ENCODE measurements at regions not wholly inside any gene's neighbourhood (a gene's known extent, or its start where the extent isn't known, plus 50 kb on each side); places are given as distances from the start of the nearest gene placed in this dataset.

- no peak overlapping the region for H3K4me3 ChIP-seq (ENCODE audit: low read depth, low read length)
- no peak for TF ChIP-seq CTCF (IDR thresholded peaks at IDR 0.05; ENCODE audit: low read depth, low read length)
Measured at GRCh38 chr7:10798044-10798443, 175.6 kb upstream of the PHF14 start.

- H3K4me3 ChIP-seq (ENCODE audit: low read depth, low read length), result no peak overlapping the region
- TF ChIP-seq CTCF (IDR thresholded peaks at IDR 0.05; ENCODE audit: low read depth, low read length), result no peak
Measured at GRCh38 chr7:10799475-10799874, 174.2 kb upstream of the PHF14 start.

GRCh38 chr7:10802011-10802410 is 171.7 kb upstream of the PHF14 start:
- TF ChIP-seq CTCF (IDR thresholded peaks at IDR 0.05; ENCODE audit: low read depth, low read length), result no peak
- no peak overlapping the region for H3K4me3 ChIP-seq (ENCODE audit: low read depth, low read length)

- H3K4me3 ChIP-seq (ENCODE audit: low read depth, low read length), result no peak overlapping the region
- no peak for TF ChIP-seq CTCF (IDR thresholded peaks at IDR 0.05; ENCODE audit: low read depth, low read length)
Measured at GRCh38 chr7:10802526-10802925, 171.1 kb upstream of the PHF14 start.

GRCh38 chr7:10803720-10804119 is 170.0 kb upstream of the PHF14 start:
- no peak overlapping the region for H3K4me3 ChIP-seq (ENCODE audit: low read depth, low read length)
- TF ChIP-seq CTCF (IDR thresholded peaks at IDR 0.05; ENCODE audit: low read depth, low read length), result no peak

- no peak for TF ChIP-seq CTCF (IDR thresholded peaks at IDR 0.05; ENCODE audit: low read depth, low read length)
- H3K4me3 ChIP-seq (ENCODE audit: low read depth, low read length), result no peak overlapping the region
Measured at GRCh38 chr7:10804770-10805169, 168.9 kb upstream of the PHF14 start.

GRCh38 chr7:10815546-10815945 is 158.1 kb upstream of the PHF14 start:
- no peak for TF ChIP-seq CTCF (IDR thresholded peaks at IDR 0.05; ENCODE audit: low read depth, low read length)
- H3K4me3 ChIP-seq (ENCODE audit: low read depth, low read length), result no peak overlapping the region
